ENCODE measurements at regions not wholly inside any gene's neighbourhood (a gene's known extent, or its start where the extent isn't known, plus 50 kb on each side); places are given as distances from the start of the nearest gene placed in this dataset.

GRCh38 chr9:106620866-106621265 lies 242.1 kb upstream of the ZNF462 start:
- no peaks in the 10 kb centered on the region for H3K4me1 ChIP-seq (ENCODE audit: insufficient read depth, insufficient read length)
- H3K4me3 ChIP-seq (ENCODE audit: insufficient read length, low read depth), result no peak overlapping the region
- H3K36me3 ChIP-seq (ENCODE audit: insufficient read depth, insufficient read length, low read length), result no peaks in the 10 kb centered on the region
- no peaks in the 10 kb centered on the region for H3K9me3 ChIP-seq (ENCODE audit: insufficient read depth, low read length)
- TF ChIP-seq YY1 (IDR thresholded peaks at IDR 0.05; ENCODE audit: insufficient read depth, insufficient read length), result no peak
- TF ChIP-seq ZNF274 (IDR thresholded peaks at IDR 0.05; ENCODE audit: low read depth, low read length), result no peak
- no peak for TF ChIP-seq SUZ12 (IDR thresholded peaks at IDR 0.05; ENCODE audit: extremely low read depth, insufficient read depth, insufficient read length)
- H3K27me3 ChIP-seq (ENCODE audit: insufficient read depth, insufficient read length), result no peaks in the 10 kb centered on the region
- H3K9ac ChIP-seq (ENCODE audit: insufficient read length, low read depth), result no peak overlapping the region
- DNase-seq (ENCODE audit: low read depth, low spot score), result no peak

- H3K36me3 ChIP-seq (ENCODE audit: insufficient read depth, insufficient read length, low read length), result no peaks in the 10 kb centered on the region
- no peak overlapping the region for H3K4me3 ChIP-seq (ENCODE audit: insufficient read length, low read depth)
- H3K9ac ChIP-seq (ENCODE audit: insufficient read length, low read depth), result no peak overlapping the region
- H3K9me3 ChIP-seq (ENCODE audit: insufficient read depth, low read length), result no peaks in the 10 kb centered on the region
- DNase-seq (ENCODE audit: low read depth, low spot score), result no peak
- H3K27me3 ChIP-seq (ENCODE audit: insufficient read depth, insufficient read length), result no peaks in the 10 kb centered on the region
- TF ChIP-seq YY1 (IDR thresholded peaks at IDR 0.05; ENCODE audit: insufficient read depth, insufficient read length), result no peak
- no peak for TF ChIP-seq SUZ12 (IDR thresholded peaks at IDR 0.05; ENCODE audit: extremely low read depth, insufficient read depth, insufficient read length)
- no peak for TF ChIP-seq ZNF274 (IDR thresholded peaks at IDR 0.05; ENCODE audit: low read depth, low read length)
- H3K4me1 ChIP-seq (ENCODE audit: insufficient read depth, insufficient read length), result no peaks in the 10 kb centered on the region
These were observed 241.4 kb upstream of the ZNF462 start for GRCh38 chr9:106621313-106622163.

- Histone ChIP-seq H3K36me3 (ENCODE audit: insufficient read depth, insufficient read length, low read length) (no peaks in the 10 kb centered on the region), H3K4me1 (ENCODE audit: insufficient read depth, insufficient read length) (no peaks in the 10 kb centered on the region), H3K27me3 (ENCODE audit: insufficient read depth, insufficient read length) (no peaks in the 10 kb centered on the region), H3K9ac (ENCODE audit: insufficient read length, low read depth) (no peak overlapping the region), H3K9me3 (ENCODE audit: insufficient read depth, low read length) (no peaks in the 10 kb centered on the region), H3K4me3 (ENCODE audit: insufficient read length, low read depth) (no peak overlapping the region)
- DNase-seq (ENCODE audit: low read depth, low spot score), result no peak
- TF ChIP-seq ZNF274 (IDR thresholded peaks at IDR 0.05; ENCODE audit: low read depth, low read length), result no peak
- TF ChIP-seq YY1 (IDR thresholded peaks at IDR 0.05; ENCODE audit: insufficient read depth, insufficient read length), result no peak
- no peak for TF ChIP-seq SUZ12 (IDR thresholded peaks at IDR 0.05; ENCODE audit: extremely low read depth, insufficient read depth, insufficient read length)
These were observed 240.8 kb upstream of the ZNF462 start for GRCh38 chr9:106622164-106622487.

- no peaks in the 10 kb centered on the region for H3K27me3 ChIP-seq (ENCODE audit: insufficient read depth, insufficient read length)
- H3K9ac ChIP-seq (ENCODE audit: insufficient read length, low read depth), result no peak overlapping the region
- no peaks in the 10 kb centered on the region for H3K4me1 ChIP-seq (ENCODE audit: insufficient read depth, insufficient read length)
- TF ChIP-seq ZNF274 (IDR thresholded peaks at IDR 0.05; ENCODE audit: low read depth, low read length) (no peak), YY1 (IDR thresholded peaks at IDR 0.05; ENCODE audit: insufficient read depth, insufficient read length) (no peak), SUZ12 (IDR thresholded peaks at IDR 0.05; ENCODE audit: extremely low read depth, insufficient read depth, insufficient read length) (no peak)
- no peak for DNase-seq (ENCODE audit: low read depth, low spot score)
- H3K36me3 ChIP-seq (ENCODE audit: insufficient read depth, insufficient read length, low read length), result no peaks in the 10 kb centered on the region
- H3K4me3 ChIP-seq (ENCODE audit: insufficient read length, low read depth), result no peak overlapping the region
- H3K9me3 ChIP-seq (ENCODE audit: insufficient read depth, low read length), result no peaks in the 10 kb centered on the region
These were observed 239.4 kb upstream of the ZNF462 start for GRCh38 chr9:106623558-106623957.

GRCh38 chr9:106625259-106625789 lies 237.6 kb upstream of the ZNF462 start:
- Histone ChIP-seq H3K4me3 (ENCODE audit: insufficient read length, low read depth) (no peak overlapping the region), H3K9me3 (ENCODE audit: insufficient read depth, low read length) (no peaks in the 10 kb centered on the region), H3K27me3 (ENCODE audit: insufficient read depth, insufficient read length) (no peaks in the 10 kb centered on the region), H3K36me3 (ENCODE audit: insufficient read depth, insufficient read length, low read length) (no peaks in the 10 kb centered on the region), H3K4me1 (ENCODE audit: insufficient read depth, insufficient read length) (no peaks in the 10 kb centered on the region), H3K9ac (ENCODE audit: insufficient read length, low read depth) (no peak overlapping the region)
- no peak for TF ChIP-seq YY1 (IDR thresholded peaks at IDR 0.05; ENCODE audit: insufficient read depth, insufficient read length)
- no peak for TF ChIP-seq ZNF274 (IDR thresholded peaks at IDR 0.05; ENCODE audit: low read depth, low read length)
- TF ChIP-seq SUZ12 (IDR thresholded peaks at IDR 0.05; ENCODE audit: extremely low read depth, insufficient read depth, insufficient read length), result no peak
- no peak for DNase-seq (ENCODE audit: low read depth, low spot score)

- TF ChIP-seq SUZ12 (IDR thresholded peaks at IDR 0.05; ENCODE audit: extremely low read depth, insufficient read depth, insufficient read length) (no peak), ZNF274 (IDR thresholded peaks at IDR 0.05; ENCODE audit: low read depth, low read length) (no peak), YY1 (IDR thresholded peaks at IDR 0.05; ENCODE audit: insufficient read depth, insufficient read length) (no peak)
- Histone ChIP-seq H3K4me3 (ENCODE audit: insufficient read length, low read depth) (no peak overlapping the region), H3K9me3 (ENCODE audit: insufficient read depth, low read length) (no peaks in the 10 kb centered on the region), H3K4me1 (ENCODE audit: insufficient read depth, insufficient read length) (no peaks in the 10 kb centered on the region), H3K27me3 (ENCODE audit: insufficient read depth, insufficient read length) (no peaks in the 10 kb centered on the region), H3K9ac (ENCODE audit: insufficient read length, low read depth) (no peak overlapping the region), H3K36me3 (ENCODE audit: insufficient read depth, insufficient read length, low read length) (no peaks in the 10 kb centered on the region)
- DNase-seq (ENCODE audit: low read depth, low spot score), result no peak
These were observed 236.0 kb upstream of the ZNF462 start for GRCh38 chr9:106626936-106627335.

- TF ChIP-seq ZNF274 (IDR thresholded peaks at IDR 0.05; ENCODE audit: low read depth, low read length), result no peak
- Histone ChIP-seq H3K9ac (ENCODE audit: insufficient read length, low read depth) (no peak overlapping the region), H3K27me3 (ENCODE audit: insufficient read depth, insufficient read length) (no peaks in the 10 kb centered on the region), H3K9me3 (ENCODE audit: insufficient read depth, low read length) (no peaks in the 10 kb centered on the region), H3K36me3 (ENCODE audit: insufficient read depth, insufficient read length, low read length) (no peaks in the 10 kb centered on the region), H3K4me3 (ENCODE audit: insufficient read length, low read depth) (no peak overlapping the region), H3K4me1 (ENCODE audit: insufficient read depth, insufficient read length) (no peaks in the 10 kb centered on the region)
- DNase-seq (ENCODE audit: low read depth, low spot score), result no peak
These were observed 230.3 kb upstream of the ZNF462 start for GRCh38 chr9:106632621-106633020.
